WTC11 (cell line): ENCODE measurements at regions not wholly inside any gene's neighbourhood (a gene's known extent, or its start where the extent isn't known, plus 50 kb on each side); places are given as distances from the start of the nearest gene placed in this dataset.

ENCODE experiments used
- HMGA2 ChIP-seq: fragments of 250-450 bp; sonication (Bioruptor Pico); IDR thresholded peaks from 2 replicates; pipeline ENCODE4 v1.4.0; 2021; ENCODE audit warnings: mild to moderate bottlenecking, moderate library complexity
- TCF7 ChIP-seq: sonication (generic); formaldehyde crosslinking; IDR thresholded peaks from 2 replicates; pipeline ENCODE4 v1.8.0; 2022; ENCODE audit warnings: mild to moderate bottlenecking, low read depth, missing genetic modification reagents, moderate library complexity
- TF ChIP-seq, protein P1 (sequence below): sonication (generic); formaldehyde crosslinking; IDR thresholded peaks from 2 replicates; pipeline ENCODE4 v1.8.1; 2022; ENCODE audit warnings: low read depth, missing genetic modification reagents, borderline replicate concordance
- TF ChIP-seq, protein P2 (sequence below): fragments of 200-600 bp; IDR thresholded peaks from 2 replicates; pipeline ENCODE4 v1.8.0; 2022; ENCODE audit warnings: antibody characterized with exemption
- TF ChIP-seq, protein P3 (sequence below): sonication (generic); formaldehyde crosslinking; IDR thresholded peaks from 2 replicates; pipeline ENCODE4 v1.8.1; 2023; ENCODE audit warnings: mild to moderate bottlenecking, missing genetic modification reagents, borderline replicate concordance
- TF ChIP-seq, protein P4 (sequence below): sonication (generic); formaldehyde crosslinking; conservative IDR thresholded peaks from 2 replicates; pipeline ENCODE4 v1.8.1; 2022; ENCODE audit warnings: mild to moderate bottlenecking, missing genetic modification reagents

DNA sequence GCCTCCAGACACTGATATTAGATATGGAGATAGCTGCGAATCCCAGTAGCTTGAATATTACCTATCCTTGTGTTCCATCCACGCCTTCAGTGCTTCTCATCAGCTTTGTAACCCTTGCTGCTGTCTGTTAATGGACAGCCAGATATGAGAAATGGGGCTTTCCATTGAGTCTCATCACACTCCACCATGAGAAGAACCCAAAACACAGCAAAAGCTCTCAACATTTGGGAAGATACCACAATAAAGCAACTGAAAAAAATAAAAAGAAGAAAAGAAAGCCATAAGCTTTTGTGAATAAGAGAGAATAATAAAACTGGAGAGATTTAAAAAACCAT is 225.4 kb downstream of the GALC start:
- TF ChIP-seq, protein P1, sequence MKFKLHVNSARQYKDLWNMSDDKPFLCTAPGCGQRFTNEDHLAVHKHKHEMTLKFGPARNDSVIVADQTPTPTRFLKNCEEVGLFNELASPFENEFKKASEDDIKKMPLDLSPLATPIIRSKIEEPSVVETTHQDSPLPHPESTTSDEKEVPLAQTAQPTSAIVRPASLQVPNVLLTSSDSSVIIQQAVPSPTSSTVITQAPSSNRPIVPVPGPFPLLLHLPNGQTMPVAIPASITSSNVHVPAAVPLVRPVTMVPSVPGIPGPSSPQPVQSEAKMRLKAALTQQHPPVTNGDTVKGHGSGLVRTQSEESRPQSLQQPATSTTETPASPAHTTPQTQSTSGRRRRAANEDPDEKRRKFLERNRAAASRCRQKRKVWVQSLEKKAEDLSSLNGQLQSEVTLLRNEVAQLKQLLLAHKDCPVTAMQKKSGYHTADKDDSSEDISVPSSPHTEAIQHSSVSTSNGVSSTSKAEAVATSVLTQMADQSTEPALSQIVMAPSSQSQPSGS (CRISPR knock-in tag), result no peak
- TF ChIP-seq, protein P2, sequence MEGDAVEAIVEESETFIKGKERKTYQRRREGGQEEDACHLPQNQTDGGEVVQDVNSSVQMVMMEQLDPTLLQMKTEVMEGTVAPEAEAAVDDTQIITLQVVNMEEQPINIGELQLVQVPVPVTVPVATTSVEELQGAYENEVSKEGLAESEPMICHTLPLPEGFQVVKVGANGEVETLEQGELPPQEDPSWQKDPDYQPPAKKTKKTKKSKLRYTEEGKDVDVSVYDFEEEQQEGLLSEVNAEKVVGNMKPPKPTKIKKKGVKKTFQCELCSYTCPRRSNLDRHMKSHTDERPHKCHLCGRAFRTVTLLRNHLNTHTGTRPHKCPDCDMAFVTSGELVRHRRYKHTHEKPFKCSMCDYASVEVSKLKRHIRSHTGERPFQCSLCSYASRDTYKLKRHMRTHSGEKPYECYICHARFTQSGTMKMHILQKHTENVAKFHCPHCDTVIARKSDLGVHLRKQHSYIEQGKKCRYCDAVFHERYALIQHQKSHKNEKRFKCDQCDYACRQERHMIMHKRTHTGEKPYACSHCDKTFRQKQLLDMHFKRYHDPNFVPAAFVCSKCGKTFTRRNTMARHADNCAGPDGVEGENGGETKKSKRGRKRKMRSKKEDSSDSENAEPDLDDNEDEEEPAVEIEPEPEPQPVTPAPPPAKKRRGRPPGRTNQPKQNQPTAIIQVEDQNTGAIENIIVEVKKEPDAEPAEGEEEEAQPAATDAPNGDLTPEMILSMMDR, result no peak
- TF ChIP-seq, protein P3, sequence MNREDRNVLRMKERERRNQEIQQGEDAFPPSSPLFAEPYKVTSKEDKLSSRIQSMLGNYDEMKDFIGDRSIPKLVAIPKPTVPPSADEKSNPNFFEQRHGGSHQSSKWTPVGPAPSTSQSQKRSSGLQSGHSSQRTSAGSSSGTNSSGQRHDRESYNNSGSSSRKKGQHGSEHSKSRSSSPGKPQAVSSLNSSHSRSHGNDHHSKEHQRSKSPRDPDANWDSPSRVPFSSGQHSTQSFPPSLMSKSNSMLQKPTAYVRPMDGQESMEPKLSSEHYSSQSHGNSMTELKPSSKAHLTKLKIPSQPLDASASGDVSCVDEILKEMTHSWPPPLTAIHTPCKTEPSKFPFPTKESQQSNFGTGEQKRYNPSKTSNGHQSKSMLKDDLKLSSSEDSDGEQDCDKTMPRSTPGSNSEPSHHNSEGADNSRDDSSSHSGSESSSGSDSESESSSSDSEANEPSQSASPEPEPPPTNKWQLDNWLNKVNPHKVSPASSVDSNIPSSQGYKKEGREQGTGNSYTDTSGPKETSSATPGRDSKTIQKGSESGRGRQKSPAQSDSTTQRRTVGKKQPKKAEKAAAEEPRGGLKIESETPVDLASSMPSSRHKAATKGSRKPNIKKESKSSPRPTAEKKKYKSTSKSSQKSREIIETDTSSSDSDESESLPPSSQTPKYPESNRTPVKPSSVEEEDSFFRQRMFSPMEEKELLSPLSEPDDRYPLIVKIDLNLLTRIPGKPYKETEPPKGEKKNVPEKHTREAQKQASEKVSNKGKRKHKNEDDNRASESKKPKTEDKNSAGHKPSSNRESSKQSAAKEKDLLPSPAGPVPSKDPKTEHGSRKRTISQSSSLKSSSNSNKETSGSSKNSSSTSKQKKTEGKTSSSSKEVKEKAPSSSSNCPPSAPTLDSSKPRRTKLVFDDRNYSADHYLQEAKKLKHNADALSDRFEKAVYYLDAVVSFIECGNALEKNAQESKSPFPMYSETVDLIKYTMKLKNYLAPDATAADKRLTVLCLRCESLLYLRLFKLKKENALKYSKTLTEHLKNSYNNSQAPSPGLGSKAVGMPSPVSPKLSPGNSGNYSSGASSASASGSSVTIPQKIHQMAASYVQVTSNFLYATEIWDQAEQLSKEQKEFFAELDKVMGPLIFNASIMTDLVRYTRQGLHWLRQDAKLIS (CRISPR knock-in tag), result no peak
- no peak for TF ChIP-seq HMGA2
- no peak for TF ChIP-seq TCF7
- TF ChIP-seq, protein P4, sequence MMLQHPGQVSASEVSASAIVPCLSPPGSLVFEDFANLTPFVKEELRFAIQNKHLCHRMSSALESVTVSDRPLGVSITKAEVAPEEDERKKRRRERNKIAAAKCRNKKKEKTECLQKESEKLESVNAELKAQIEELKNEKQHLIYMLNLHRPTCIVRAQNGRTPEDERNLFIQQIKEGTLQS (CRISPR knock-in tag), result no peak
